Loucy (cell line): ENCODE measurements at regions not wholly inside any gene's neighbourhood (a gene's known extent, or its start where the extent isn't known, plus 50 kb on each side); places are given as distances from the start of the nearest gene placed in this dataset.

ENCODE experiments used
- H2AFZ ChIP-seq: fragments of 200-600 bp; sonication (generic); 2 replicates; pipeline ENCODE4 v1.6.0; 2016; ENCODE audit warnings: antibody characterized with exemption, mild to moderate bottlenecking, low read length, moderate library complexity
- H3F3A ChIP-seq: fragments of 200-600 bp; 2 replicates; pipeline ENCODE4 v1.6.0; 2016; ENCODE audit warnings: antibody characterized with exemption, low read depth, mild to moderate bottlenecking
- H3K27me3 ChIP-seq: fragments of 200-600 bp; sonication (generic); 2 replicates; pipeline ENCODE4 v1.6.1; 2014; ENCODE audit warnings: low read length, mild to moderate bottlenecking; ENCODE audit not compliant: insufficient read depth, poor library complexity, severe bottlenecking
- H3K36me3 ChIP-seq: fragments of 200-600 bp; sonication (generic); 2 replicates; pipeline ENCODE4 v1.6.1; 2016; ENCODE audit warnings: low read length; ENCODE audit not compliant: insufficient read depth
- H3K4me1 ChIP-seq: fragments of 200-600 bp; sonication (generic); 2 replicates; pipeline ENCODE4 v1.5.1; 2014; ENCODE audit warnings: low read length, mild to moderate bottlenecking; ENCODE audit not compliant: insufficient read depth, poor library complexity, severe bottlenecking
- H3K4me2 ChIP-seq: fragments of 200-600 bp; sonication (generic); 2 replicates; pipeline ENCODE4 v1.6.0; 2014; ENCODE audit warnings: antibody characterized with exemption, low read length, low read depth, mild to moderate bottlenecking; ENCODE audit not compliant: poor library complexity, severe bottlenecking
- H3K4me3 ChIP-seq: fragments of 200-600 bp; sonication (generic); 2 replicates; pipeline ENCODE4 v1.5.1; 2014; ENCODE audit warnings: low read length, mild to moderate bottlenecking, mixed read lengths; ENCODE audit not compliant: poor library complexity, severe bottlenecking
- H3K79me2 ChIP-seq: fragments of 200-600 bp; sonication (generic); 2 replicates; pipeline ENCODE4 v1.6.1; 2014; ENCODE audit warnings: low read length; ENCODE audit not compliant: insufficient read depth
- H3K9ac ChIP-seq: fragments of 200-600 bp; sonication (generic); 2 replicates; pipeline ENCODE4 v1.6.0; 2014; ENCODE audit warnings: mild to moderate bottlenecking, low read depth, low read length, moderate library complexity; ENCODE audit not compliant: poor library complexity, severe bottlenecking
- H3K9me2 ChIP-seq: fragments of 200-600 bp; sonication (generic); replicated peaks from 2 replicates; pipeline ENCODE4 v1.6.1; 2016; ENCODE audit warnings: low read depth, low read length, mixed read lengths
- H3K9me3 ChIP-seq: fragments of 200-600 bp; sonication (generic); 2 replicates; pipeline ENCODE4 v1.6.1; 2014; ENCODE audit warnings: mild to moderate bottlenecking, antibody characterized with exemption, low read length, low read depth; ENCODE audit not compliant: insufficient read depth
- H4K20me1 ChIP-seq: fragments of 200-600 bp; sonication (generic); 2 replicates; pipeline ENCODE4 v1.6.0; 2014; ENCODE audit warnings: antibody characterized with exemption, low read length, mild to moderate bottlenecking; ENCODE audit not compliant: insufficient read depth, poor library complexity, severe bottlenecking
- CTCF ChIP-seq: fragments of 200-600 bp; sonication (generic); conservative IDR thresholded peaks from 2 replicates; pipeline ENCODE4 v1.5.1; 2014; ENCODE audit warnings: mild to moderate bottlenecking, antibody characterized with exemption, low read length
- EZH2phosphoT487 ChIP-seq: fragments of 200-600 bp; IDR thresholded peaks from 2 replicates; pipeline ENCODE4 v1.6.1; 2018; ENCODE audit warnings: antibody characterized with exemption, mild to moderate bottlenecking, moderate library complexity, borderline replicate concordance

DNA sequence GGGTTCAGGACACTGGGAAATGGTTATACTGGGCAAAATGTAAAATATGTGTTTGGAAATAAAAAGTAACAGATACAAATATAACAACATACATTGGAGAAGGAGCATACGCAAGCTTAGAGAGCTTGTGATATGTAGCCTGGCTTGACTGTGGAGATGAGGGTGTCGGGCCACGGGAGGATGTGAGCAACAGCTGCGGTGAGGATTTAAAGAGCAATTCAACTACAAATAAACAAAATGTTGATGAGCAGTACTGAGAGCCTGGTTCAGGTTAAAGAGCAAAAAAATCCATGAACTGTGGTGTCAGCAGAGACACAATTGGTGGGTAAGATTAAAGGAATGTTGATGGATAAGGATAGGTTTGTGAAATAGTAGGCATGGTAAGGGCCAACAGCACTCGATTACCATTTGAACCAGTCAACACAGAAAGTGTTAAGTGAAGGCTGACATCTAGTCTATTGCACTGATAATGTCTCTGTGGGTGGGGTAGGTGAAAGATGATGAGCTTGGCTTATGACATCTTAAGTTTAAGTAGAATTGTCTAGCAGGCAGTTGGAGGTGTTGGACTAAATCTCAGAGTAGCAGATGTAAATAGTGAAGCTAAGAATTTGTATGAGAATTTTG is 723.2 kb downstream of the EPM2A start:
- H3K4me1 ChIP-seq: no peaks in the 10 kb centered on the region
- no peaks in the 10 kb centered on the region for H3K9me3 ChIP-seq
- no peaks in the 10 kb centered on the region for H3K9me2 ChIP-seq
- H3K27me3 ChIP-seq: no peaks in the 10 kb centered on the region
- no peaks in the 10 kb centered on the region for H3K79me2 ChIP-seq
- no peak overlapping the region for H3K4me3 ChIP-seq
- no peaks in the 10 kb centered on the region for H3F3A ChIP-seq
- no peak overlapping the region for H3K4me2 ChIP-seq
- TF ChIP-seq EZH2phosphoT487 (no peak), CTCF (no peak)
- no peak overlapping the region for H3K9ac ChIP-seq
- H3K36me3 ChIP-seq: no peaks in the 10 kb centered on the region
- no peak overlapping the region for H2AFZ ChIP-seq
- H4K20me1 ChIP-seq: no peaks in the 10 kb centered on the region

DNA sequence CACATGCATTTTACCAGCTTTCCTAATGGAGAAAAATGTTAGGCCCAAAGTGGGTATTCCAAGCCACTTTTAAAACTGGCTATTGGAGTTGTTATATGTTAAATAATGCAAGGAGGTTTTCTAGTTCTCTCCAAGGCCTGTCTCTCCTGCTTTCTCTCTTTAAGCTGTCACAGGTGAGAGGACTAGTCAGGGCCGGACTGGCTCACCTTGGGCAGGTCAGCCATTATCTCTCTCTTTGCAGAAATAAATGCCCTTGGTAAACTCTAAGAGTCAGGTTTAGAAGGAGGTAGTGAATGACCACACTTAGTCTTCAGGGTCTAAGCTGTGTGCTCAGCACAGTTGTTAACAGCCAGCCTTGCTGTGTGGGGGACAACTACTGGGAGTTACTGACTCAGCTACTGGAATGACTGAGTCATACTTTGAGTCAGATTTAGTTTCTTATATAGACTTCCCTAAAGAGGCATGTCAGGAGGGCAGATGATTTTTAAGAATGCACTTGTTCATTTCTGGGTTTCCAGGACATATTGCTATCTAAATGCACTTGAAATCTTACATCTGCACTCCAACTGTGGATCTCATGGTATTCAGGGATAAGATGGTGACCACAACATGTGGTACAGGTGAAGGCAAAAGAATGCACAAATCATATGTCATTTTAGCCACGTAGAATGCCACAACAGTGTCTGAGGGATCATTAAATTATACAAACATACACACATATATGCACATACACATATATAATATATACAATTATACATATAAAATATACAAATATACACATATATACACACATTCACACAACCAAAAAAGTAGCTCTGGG is 719.4 kb downstream of the EPM2A start:
- Histone ChIP-seq H3K36me3 (no peaks in the 10 kb centered on the region), H3K9ac (no peak overlapping the region), H3K9me3 (no peaks in the 10 kb centered on the region), H3F3A (no peaks in the 10 kb centered on the region), H2AFZ (no peak overlapping the region), H4K20me1 (no peaks in the 10 kb centered on the region), H3K27me3 (no peaks in the 10 kb centered on the region), H3K79me2 (no peaks in the 10 kb centered on the region), H3K9me2 (no peaks in the 10 kb centered on the region), H3K4me1 (no peaks in the 10 kb centered on the region), H3K4me3 (no peak overlapping the region), H3K4me2 (no peak overlapping the region)
- TF ChIP-seq CTCF: no peak
- TF ChIP-seq EZH2phosphoT487: no peak

DNA sequence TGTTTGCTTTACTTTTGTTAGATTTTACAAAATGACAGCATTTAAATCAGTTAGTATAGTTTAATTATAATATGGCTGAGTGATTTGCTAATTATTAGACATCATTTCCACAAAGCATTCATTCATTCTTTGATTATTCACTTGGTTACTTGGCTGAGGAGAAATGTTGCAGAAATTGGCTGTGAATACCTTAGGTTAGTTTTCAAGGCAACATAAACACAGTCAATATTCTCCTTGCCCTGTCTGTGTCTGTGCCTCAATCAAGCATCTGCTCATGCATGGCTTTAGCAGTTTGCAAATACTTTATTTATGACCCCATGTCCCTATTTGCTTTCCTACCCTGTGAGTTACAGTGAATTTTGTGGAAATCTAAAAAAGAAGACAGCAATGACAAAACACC is 718.3 kb downstream of the EPM2A start:
- Histone ChIP-seq H3K36me3 (no peaks in the 10 kb centered on the region), H3K9ac (no peak overlapping the region), H3F3A (no peaks in the 10 kb centered on the region), H3K9me3 (no peaks in the 10 kb centered on the region), H3K4me3 (no peak overlapping the region), H3K4me2 (no peak overlapping the region), H2AFZ (no peak overlapping the region), H3K79me2 (no peaks in the 10 kb centered on the region), H3K9me2 (no peaks in the 10 kb centered on the region), H3K27me3 (no peaks in the 10 kb centered on the region), H3K4me1 (no peaks in the 10 kb centered on the region), H4K20me1 (no peaks in the 10 kb centered on the region)
- no peak for TF ChIP-seq CTCF
- no peak for TF ChIP-seq EZH2phosphoT487
